HG03025 (cell line): ENCODE measurements at regions not wholly inside any gene's neighbourhood (a gene's known extent, or its start where the extent isn't known, plus 50 kb on each side); places are given as distances from the start of the nearest gene placed in this dataset.
"Not testable (repeated sequence)": the region's sequence is repeated elsewhere in the genome, so short reads cannot be mapped to it uniquely, and the experiment has no call there.

ENCODE experiments used
- ATAC-seq: cut with Tn5 transposase; IDR thresholded peaks from one replicate; pipeline ENCODE4 v1.9.1; 2021; ENCODE audit warnings: mild to moderate bottlenecking, moderate library complexity; ENCODE audit not compliant: unreplicated experiment, low FRiP score

GRCh38 chr13:104701591-104701990 lies 1635.4 kb upstream of the SLC10A2 start:
- ATAC-seq: no peak

DNA sequence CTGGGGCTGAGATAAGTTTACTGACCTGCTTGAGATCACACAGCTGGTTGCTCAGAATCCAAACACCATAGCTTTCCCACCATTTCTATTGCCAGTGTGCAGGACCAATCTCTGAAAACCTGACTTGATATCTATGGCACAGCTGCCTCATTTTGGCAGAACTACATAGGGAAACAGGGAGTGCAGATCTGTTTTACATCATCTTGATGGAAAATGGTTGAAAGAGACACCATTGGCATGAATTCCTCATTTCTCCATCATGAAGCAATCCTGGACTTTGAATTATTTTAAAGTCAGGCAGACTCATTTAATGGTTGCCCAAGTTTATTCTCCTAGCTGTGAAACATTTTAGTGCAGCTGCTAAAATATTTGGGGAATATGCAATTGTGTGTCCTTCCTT lies 1628.2 kb upstream of the SLC10A2 start:
- ATAC-seq: no peak

DNA sequence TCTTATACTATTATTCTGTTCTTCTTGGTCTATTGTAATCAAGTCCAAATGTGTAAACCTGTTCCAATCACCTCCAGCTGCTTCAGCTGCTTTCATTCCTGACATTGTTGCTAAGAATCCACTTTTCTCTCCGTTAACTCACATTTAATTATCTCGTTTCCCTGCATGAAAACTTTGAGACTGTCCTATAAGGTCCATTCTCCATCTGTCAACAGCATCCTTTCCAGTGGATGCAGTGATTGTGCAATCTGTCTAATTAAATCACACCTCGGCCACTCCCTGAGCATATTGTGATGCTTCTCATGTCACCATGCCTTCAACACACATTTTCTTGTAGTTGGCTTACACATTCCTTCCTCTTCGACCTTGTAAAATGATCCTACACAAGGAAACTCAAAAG lies 1626.9 kb upstream of the SLC10A2 start:
- ATAC-seq: no peak

GRCh38 chr13:104691767-104692467 lies 1625.7 kb upstream of the SLC10A2 start:
- no peak for ATAC-seq

GRCh38 chr13:104686484-104686883 lies 1620.3 kb upstream of the SLC10A2 start:
- ATAC-seq: no peak

DNA sequence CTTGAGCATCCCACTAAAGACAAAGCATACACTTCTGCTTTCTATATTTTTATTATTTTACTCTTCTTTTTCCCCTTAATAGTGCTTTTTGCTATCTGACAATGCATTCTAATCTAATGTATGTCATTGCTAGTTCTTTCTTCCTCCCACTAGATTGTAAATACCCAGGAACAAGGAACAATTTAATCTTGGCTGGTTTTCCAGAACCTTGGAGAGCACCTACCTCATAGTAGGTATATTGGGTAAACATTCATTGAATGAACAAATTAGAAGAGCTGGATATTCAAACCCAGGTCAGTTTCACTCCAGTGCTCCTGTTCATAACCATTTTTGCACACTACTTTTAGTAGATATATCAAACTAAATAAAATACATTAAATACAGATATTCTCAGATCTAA lies 1617.6 kb upstream of the SLC10A2 start:
- no peak for ATAC-seq

- ATAC-seq: no peak
These were observed 1611.9 kb upstream of the SLC10A2 start for GRCh38 chr13:104678161-104678560.

DNA sequence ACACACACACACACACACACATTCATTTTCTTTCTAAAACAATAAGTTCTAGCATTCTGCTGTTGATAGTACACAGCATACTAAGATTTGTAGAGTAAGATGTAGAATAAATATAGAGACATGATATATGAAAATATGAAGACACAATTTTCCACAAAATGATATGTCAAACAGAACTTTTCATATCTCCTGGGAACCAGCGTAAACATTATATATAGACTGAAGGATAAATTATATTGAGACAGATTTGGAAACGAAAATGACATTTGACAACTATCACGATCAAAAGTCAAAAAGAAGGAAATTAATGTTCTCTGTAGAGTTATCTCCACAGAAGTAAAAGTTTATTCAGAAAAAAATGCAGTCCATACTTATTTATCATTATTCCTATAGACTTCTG lies 1605.7 kb upstream of the SLC10A2 start:
- no peak for ATAC-seq

DNA sequence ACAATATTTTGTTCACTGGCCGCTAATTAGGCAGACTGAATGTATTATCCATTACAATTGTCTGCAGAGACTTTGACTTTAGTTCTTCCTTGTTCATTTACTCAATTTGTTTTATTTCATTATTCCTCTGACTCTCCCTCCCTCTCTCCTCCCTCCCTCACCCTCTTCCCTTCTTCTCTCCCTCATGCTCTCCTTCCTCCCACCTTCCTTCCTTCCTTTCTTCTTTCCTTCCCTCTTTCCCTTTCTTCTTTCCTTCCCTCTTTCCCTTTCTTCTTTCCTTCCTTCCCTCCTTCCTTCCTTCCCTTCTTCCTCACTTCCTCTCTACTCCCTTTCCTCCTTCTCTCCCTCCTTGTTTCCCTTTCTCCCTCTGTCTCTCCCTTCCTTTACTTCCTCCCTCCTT lies 1591.0 kb upstream of the SLC10A2 start:
- ATAC-seq: no peak

DNA sequence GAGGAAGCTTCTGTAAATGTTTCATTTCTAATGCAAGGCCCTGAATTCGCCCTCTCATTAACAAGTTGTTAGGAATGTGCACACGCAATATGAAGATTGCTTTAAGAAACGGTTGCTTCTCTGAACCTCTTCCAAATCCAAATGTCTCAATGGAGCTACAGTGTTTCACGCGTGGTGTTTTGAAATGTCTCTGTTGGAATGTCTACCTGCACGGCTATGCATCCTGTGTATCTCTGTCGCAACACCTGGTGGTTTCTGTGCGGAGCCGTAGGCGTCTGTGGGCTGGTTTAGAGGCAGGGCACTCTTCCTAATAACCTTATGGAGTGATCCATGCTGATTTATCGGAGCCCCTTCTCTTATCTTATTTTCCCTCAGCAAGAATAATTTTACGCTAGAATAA lies 1584.2 kb upstream of the SLC10A2 start:
- no peak for ATAC-seq

- no peak for ATAC-seq
These were observed 1582.1 kb upstream of the SLC10A2 start for GRCh38 chr13:104648291-104648690.

DNA sequence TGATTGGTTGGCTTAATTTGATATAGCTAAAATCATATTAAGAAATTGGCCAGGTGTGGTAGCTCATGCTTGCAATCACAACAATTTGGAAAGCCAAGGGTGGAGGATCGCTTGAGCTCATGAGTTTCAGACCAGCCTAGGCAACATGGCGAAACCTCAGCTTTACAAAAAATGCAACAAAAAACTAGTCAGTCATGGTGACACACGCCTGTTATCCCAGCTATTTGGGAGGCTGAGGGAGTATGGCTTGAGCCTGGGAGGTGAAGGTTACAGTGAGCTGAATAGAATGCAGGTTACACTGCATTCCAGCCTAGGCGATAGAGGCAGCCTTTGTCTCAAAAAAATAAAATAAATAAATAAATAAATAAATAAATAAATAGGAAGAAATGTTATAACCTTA lies 1579.6 kb upstream of the SLC10A2 start:
- ATAC-seq: no peak

DNA sequence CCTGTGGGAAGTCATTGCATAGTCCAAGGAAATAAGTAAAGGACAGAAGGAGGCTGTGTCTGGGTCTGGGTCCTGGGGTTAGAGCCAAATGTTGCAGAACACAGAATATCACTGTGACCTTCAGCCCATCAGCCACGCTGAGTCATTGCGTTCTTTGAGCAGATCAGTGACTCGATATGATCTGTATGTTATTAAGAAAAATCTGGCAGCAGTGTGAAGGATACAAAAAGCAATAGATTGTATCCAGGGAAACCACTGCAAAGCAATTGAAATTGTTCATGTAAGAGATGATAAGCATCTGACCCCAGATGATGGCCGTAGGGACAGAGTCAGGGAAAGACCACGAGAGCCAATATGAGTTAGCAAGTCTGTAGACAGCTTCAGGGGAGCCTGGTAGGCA lies 1575.1 kb upstream of the SLC10A2 start:
- ATAC-seq: no peak

- no peak for ATAC-seq
These were observed 1569.7 kb upstream of the SLC10A2 start for GRCh38 chr13:104635879-104636278.

DNA sequence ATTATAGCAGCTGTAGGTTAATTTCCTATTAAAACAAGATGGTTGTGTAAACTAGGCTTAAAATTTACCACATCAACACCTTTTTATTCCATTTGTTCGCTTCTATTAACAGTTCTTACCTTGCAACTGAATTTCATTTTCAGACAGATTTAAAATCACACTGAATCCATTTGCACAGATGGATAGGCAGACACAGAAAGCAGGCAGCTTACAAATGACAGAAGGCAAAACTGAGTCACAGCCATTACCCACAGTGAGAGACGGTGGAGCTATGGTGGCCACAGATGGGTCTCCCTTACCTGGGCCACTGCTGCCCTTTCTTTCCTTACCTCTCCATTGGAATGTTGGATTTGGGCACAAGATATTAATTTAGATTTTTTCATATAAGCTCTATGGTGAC lies 1567.8 kb upstream of the SLC10A2 start:
- no peak for ATAC-seq

- ATAC-seq: no peak
These were observed 1566.5 kb upstream of the SLC10A2 start for GRCh38 chr13:104632736-104633135.

- ATAC-seq: no peak
These were observed 1559.0 kb upstream of the SLC10A2 start for GRCh38 chr13:104625201-104625600.

- ATAC-seq: no peak
These were observed 1550.8 kb upstream of the SLC10A2 start for GRCh38 chr13:104616990-104617389.

GRCh38 chr13:104614361-104615145 lies 1548.3 kb upstream of the SLC10A2 start:
- ATAC-seq: no peak

DNA sequence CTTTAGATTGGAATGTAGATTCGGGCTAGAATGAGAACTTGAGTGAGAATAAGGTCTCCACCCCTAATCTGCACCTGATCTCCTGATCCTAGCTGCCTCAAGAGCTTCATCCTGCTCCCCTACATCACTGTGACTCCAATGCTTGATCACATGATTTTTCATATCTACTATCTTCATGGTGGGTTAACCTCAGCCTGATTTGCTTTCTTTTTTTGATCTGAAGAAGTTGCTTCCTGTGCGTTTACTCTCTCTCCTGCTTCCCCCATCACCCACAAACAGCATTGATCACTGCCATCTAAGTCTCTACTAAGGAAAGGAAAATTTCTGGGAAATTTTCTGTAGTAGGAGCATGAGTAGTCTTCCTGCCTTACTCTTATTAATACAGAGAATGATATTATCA lies 1542.1 kb upstream of the SLC10A2 start:
- ATAC-seq: no peak

- not testable (repeated sequence) for ATAC-seq
These were observed 1539.2 kb upstream of the SLC10A2 start for GRCh38 chr13:104605435-104605834.

DNA sequence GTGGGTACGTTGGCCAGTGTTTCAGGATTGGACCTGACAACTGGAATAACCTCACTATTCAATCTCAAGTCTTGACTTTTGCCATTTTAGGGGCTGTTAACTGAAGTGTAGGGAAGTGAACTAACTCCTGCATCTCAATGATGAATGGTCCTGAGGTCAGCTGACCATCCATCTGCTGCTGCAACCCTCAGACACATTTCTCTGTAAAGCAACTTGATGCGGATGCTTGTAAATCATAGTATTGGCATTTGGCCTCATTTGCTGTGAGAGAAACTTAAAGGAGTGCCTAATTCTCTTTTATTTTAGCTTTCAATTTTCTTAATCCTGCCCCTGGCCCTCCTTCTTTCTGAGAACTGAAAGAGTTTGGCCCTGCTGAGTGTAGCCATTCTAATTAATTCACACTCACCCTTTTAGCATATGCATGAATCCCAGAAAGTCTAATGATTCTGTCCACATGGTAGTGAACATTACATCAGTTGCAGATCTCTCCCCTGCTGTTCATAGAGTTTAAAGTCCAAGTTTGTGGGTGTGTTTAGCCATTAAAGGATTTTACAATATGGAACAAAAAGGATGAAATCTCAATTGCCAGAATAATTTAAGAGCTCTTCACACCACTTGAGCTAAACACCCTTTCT lies 1531.4 kb upstream of the SLC10A2 start:
- ATAC-seq: no peak
